Hepatocyte (in vitro differentiated cells): ENCODE measurements at regions not wholly inside any gene's neighbourhood (a gene's known extent, or its start where the extent isn't known, plus 50 kb on each side); places are given as distances from the start of the nearest gene placed in this dataset.

Source experiments
- CTCF ChIP-seq: fragments of 200-600 bp; sonication (generic); IDR thresholded peaks from 2 replicates; pipeline ENCODE4 v1.5.1; 2016; ENCODE audit warnings: antibody characterized with exemption, mild to moderate bottlenecking; ENCODE audit not compliant: poor library complexity
- EZH2 ChIP-seq: fragments of 200-600 bp; sonication (generic); IDR thresholded peaks from 2 replicates; pipeline ENCODE4 v1.6.1; 2016; ENCODE audit warnings: antibody characterized with exemption, mild to moderate bottlenecking, borderline replicate concordance
- EZH2phosphoT487 ChIP-seq: fragments of 200-600 bp; sonication (generic); IDR thresholded peaks from one replicate; pipeline ENCODE4 v1.6.1; 2018; ENCODE audit warnings: antibody characterized with exemption, mild to moderate bottlenecking, low read depth, moderate library complexity; ENCODE audit not compliant: unreplicated experiment, severe bottlenecking

- no peak for TF ChIP-seq CTCF
- TF ChIP-seq EZH2 = no peak
- no peak for TF ChIP-seq EZH2phosphoT487
Observed at GRCh38 chr11:111440416-111441205, 61.5 kb upstream of the POU2AF1 start.
